ENCODE measurements at regions not wholly inside any gene's neighbourhood (a gene's known extent, or its start where the extent isn't known, plus 50 kb on each side); places are given as distances from the start of the nearest gene placed in this dataset.

- Histone ChIP-seq H3K4me2 (replicated peaks; ENCODE audit: low read depth, low read length, poor library complexity, severe bottlenecking) (peak overlapping the region; percentile 45), H4K20me1 (ENCODE audit: control insufficient read depth, insufficient read depth, low read length, poor library complexity, severe bottlenecking) (no peaks in the 10 kb centered on the region), H3K79me2 (ENCODE audit: control insufficient read depth, insufficient read depth, low read length) (peaks cover 63% of the 10 kb centered on the region), H3K36me3 (replicated peaks in 1 of 2; ENCODE audit: control extremely low read depth in 1 of 2, control insufficient read depth in 1 of 2, extremely low read depth in 1 of 2, insufficient read depth in 2 of 2, low read length in 1 of 2) (no peaks in the 10 kb centered on the region), H3K27me3 (replicated peaks in 1 of 4; ENCODE audit: control extremely low read depth in 1 of 4, control insufficient read depth in 3 of 4, insufficient read depth in 4 of 4, low read length in 3 of 4) (no peaks in the 10 kb centered on the region), H3K4me1 (ENCODE audit: control insufficient read depth in 2 of 2, insufficient read depth in 2 of 2, low read length in 2 of 2) (peaks cover 85 to 87% of the 10 kb centered on the region in 2 donors), H3K4me3 (ENCODE audit: control extremely low read depth in 1 of 5, extremely low read depth in 1 of 5, insufficient read depth in 1 of 5, low read depth in 2 of 5, low read length in 4 of 5) (peak overlapping the region in 1 of 5 experiments; percentile 0), H2AFZ (ENCODE audit: insufficient read depth, low read depth, low read length, poor library complexity, severe bottlenecking) (no peak overlapping the region), H3K27ac (ENCODE audit: low read length in 2 of 2) (peak overlapping the region in 1 of 2 donors; percentile 88), H3K9me3 (ENCODE audit: control extremely low read depth in 1 of 3, control insufficient read depth in 2 of 3, insufficient read depth in 1 of 3, low read length in 2 of 3) (no peaks in the 10 kb centered on the region), H3K9ac (ENCODE audit: low read length) (no peak overlapping the region)
- Mint-ChIP-seq H3K27me3 (no peaks in the 10 kb centered on the region), H3K9me3 (ENCODE audit: insufficient read depth) (no peaks in the 10 kb centered on the region), H3K27ac (peak overlapping the region; percentile 56), H3K4me3 (peak overlapping the region; percentile 37), H3K4me1 (peaks cover 93% of the 10 kb centered on the region)
- TF ChIP-seq EZH2 (IDR thresholded peaks at IDR 0.05; ENCODE audit: borderline replicate concordance, insufficient read depth, low read depth, low read length, poor library complexity, severe bottlenecking), result no peak
- TF ChIP-seq, protein P1, sequence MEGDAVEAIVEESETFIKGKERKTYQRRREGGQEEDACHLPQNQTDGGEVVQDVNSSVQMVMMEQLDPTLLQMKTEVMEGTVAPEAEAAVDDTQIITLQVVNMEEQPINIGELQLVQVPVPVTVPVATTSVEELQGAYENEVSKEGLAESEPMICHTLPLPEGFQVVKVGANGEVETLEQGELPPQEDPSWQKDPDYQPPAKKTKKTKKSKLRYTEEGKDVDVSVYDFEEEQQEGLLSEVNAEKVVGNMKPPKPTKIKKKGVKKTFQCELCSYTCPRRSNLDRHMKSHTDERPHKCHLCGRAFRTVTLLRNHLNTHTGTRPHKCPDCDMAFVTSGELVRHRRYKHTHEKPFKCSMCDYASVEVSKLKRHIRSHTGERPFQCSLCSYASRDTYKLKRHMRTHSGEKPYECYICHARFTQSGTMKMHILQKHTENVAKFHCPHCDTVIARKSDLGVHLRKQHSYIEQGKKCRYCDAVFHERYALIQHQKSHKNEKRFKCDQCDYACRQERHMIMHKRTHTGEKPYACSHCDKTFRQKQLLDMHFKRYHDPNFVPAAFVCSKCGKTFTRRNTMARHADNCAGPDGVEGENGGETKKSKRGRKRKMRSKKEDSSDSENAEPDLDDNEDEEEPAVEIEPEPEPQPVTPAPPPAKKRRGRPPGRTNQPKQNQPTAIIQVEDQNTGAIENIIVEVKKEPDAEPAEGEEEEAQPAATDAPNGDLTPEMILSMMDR (IDR thresholded peaks at IDR 0.05), result no peak
- no CpG with 5 or more reads among the region's 5 CpGs for WGBS (ENCODE audit: insufficient coverage)
- intact Hi-C loops (cut with micrococcal nuclease), result no loop called here
- ATAC-seq (ENCODE audit: low read depth), result no peak
- CTCF ChIA-PET, result interaction anchor here (1.0 to 1.6 kb wide), 5 partner anchors 37 to 401 kb away, joined by 3 to 4 read pairs (median 3); partner anchors contain the start of gene UTRN
- POLR2A ChIA-PET, result no interaction called here
- no peak for DNase-seq
Observed at GRCh38 chr6:144340541-144341371, 55.6 kb downstream of the UTRN start.
